OCI-LY3 (cell line): ENCODE measurements at regions not wholly inside any gene's neighbourhood (a gene's known extent, or its start where the extent isn't known, plus 50 kb on each side); places are given as distances from the start of the nearest gene placed in this dataset.

Experiments
- CTCF ChIP-seq: fragments of 200-600, 300-600 bp; sonication (generic); IDR thresholded peaks from 2 replicates; pipeline ENCODE4 v1.5.1; 2014; ENCODE audit warnings: antibody characterized with exemption, low read length, low read depth
- EZH2phosphoT487 ChIP-seq: fragments of 200-600 bp; shearing (Covaris generic); IDR thresholded peaks from 2 replicates; pipeline ENCODE4 v1.6.1; 2018; ENCODE audit warnings: antibody characterized with exemption, mixed run types, low read depth

GRCh38 chr12:107308310-107308709 lies 215.0 kb upstream of the CRY1 start:
- TF ChIP-seq CTCF (no peak), EZH2phosphoT487 (no peak)
